ENCODE measurements at regions not wholly inside any gene's neighbourhood (a gene's known extent, or its start where the extent isn't known, plus 50 kb on each side); places are given as distances from the start of the nearest gene placed in this dataset.

DNA sequence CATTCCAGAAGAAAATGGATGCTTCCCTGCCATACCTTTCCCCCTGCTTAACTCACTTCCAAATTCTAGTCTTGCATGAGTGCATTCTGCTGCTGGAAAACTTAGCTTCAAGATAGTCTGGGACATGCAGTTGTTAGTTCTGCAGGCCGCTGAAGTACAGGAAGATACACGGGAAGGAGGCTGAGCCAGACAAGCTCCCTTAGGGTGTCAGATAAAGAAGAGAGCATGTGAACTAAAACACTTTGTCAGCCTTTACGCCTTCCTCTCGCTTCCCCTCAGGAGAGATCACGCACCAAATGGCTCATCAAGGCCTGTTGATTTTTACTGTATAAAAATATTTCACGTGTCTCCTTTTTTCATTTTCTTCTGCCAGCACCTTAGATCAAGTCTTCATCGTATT, 420.7 kb downstream of the INSC start:
- DNase-seq (ENCODE audit: insufficient read length, low spot score) (no peak), FAIRE-seq (no peak)
- TF ChIP-seq POLR2A (IDR thresholded peaks at IDR 0.05; ENCODE audit: low read depth, low read length): no peak
- TF ChIP-seq POLR2AphosphoS5 (IDR thresholded peaks at IDR 0.05; ENCODE audit: low read depth, low read length): no peak
- TF ChIP-seq SPI1 (IDR thresholded peaks at IDR 0.05; ENCODE audit: low read depth, low read length): no peak
- TF ChIP-seq PAX5 (IDR thresholded peaks at IDR 0.05; ENCODE audit: insufficient read depth, low read length, severe bottlenecking): no peak
- no peak for TF ChIP-seq POU2F2 (IDR thresholded peaks at IDR 0.05; ENCODE audit: low read depth, low read length)

DNA sequence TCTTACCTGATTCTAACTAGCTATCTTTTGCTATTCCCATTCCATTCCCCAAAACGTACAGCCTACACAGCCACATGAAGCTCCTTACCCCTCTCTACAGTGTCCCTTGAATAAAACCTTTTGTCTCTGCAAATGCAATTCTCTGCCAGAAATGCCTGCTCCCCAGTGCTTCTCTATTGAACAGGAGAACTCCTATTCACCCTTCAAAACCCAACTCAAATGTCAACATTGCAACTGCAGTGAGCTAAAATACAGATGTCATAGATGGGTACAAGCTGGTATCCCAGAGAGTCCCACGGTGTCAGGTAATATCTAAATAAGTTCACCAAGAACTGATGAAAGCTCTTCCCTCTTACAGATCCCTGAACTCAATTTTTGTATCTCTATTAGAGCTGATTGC, 421.7 kb downstream of the INSC start:
- DNase-seq (ENCODE audit: insufficient read length, low spot score): no peak
- FAIRE-seq: no peak
- TF ChIP-seq POLR2AphosphoS5 (IDR thresholded peaks at IDR 0.05; ENCODE audit: low read depth, low read length) (no peak), PAX5 (IDR thresholded peaks at IDR 0.05; ENCODE audit: insufficient read depth, low read length, severe bottlenecking) (no peak), TAF1 (IDR thresholded peaks at IDR 0.05; ENCODE audit: low read depth, low read length) (no peak), POU2F2 (IDR thresholded peaks at IDR 0.05; ENCODE audit: low read depth, low read length) (no peak), SPI1 (IDR thresholded peaks at IDR 0.05; ENCODE audit: low read depth, low read length) (no peak), POLR2A (IDR thresholded peaks at IDR 0.05; ENCODE audit: low read depth, low read length) (no peak)

- DNase-seq (ENCODE audit: insufficient read length, low spot score) (no peak), FAIRE-seq (no peak)
- TF ChIP-seq TAF1 (IDR thresholded peaks at IDR 0.05; ENCODE audit: low read depth, low read length) (no peak), POLR2AphosphoS5 (IDR thresholded peaks at IDR 0.05; ENCODE audit: low read depth, low read length) (no peak), PAX5 (IDR thresholded peaks at IDR 0.05; ENCODE audit: insufficient read depth, low read length, severe bottlenecking) (no peak), POLR2A (IDR thresholded peaks at IDR 0.05; ENCODE audit: low read depth, low read length) (no peak)
Measured at GRCh38 chr11:15539645-15540044, 424.9 kb downstream of the INSC start.

DNA sequence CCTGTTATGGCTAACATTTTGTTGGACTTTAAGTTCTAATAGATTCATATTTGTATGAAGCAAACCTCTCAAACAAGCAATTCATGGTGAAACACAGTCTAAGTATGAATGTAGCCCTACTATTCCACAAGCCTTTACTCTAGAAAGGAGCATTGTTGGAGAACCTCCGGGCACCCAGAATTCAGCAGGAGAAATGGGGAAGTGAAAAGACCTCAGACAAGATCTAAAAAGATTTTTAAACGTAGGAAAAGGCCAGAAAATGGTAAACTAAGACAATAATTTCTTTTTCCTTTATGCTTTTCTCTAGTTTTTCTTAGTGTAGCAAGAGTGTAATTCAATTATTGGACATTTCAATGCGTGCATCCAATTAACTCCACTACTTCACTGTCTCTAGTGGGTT, 426.4 kb downstream of the INSC start:
- TF ChIP-seq POLR2A (IDR thresholded peaks at IDR 0.05; ENCODE audit: low read depth, low read length) (no peak), SPI1 (IDR thresholded peaks at IDR 0.05; ENCODE audit: low read depth, low read length) (peak; percentile 57; the same call in 1 of the 2 replicates)
- DNase-seq (ENCODE audit: insufficient read length, low spot score) (no peak), FAIRE-seq (no peak)

- TF ChIP-seq POLR2A (IDR thresholded peaks at IDR 0.05; ENCODE audit: low read depth, low read length): no peak
- no peak for TF ChIP-seq POU2F2 (IDR thresholded peaks at IDR 0.05; ENCODE audit: low read depth, low read length)
- no peak for TF ChIP-seq TAF1 (IDR thresholded peaks at IDR 0.05; ENCODE audit: low read depth, low read length)
- TF ChIP-seq POLR2AphosphoS5 (IDR thresholded peaks at IDR 0.05; ENCODE audit: low read depth, low read length): no peak
- DNase-seq (ENCODE audit: insufficient read length, low spot score) (no peak), FAIRE-seq (no peak)
Measured at GRCh38 chr11:15544353-15544752, 429.6 kb downstream of the INSC start.

- TF ChIP-seq POLR2AphosphoS5 (IDR thresholded peaks at IDR 0.05; ENCODE audit: low read depth, low read length): no peak
- no peak for TF ChIP-seq PAX5 (IDR thresholded peaks at IDR 0.05; ENCODE audit: insufficient read depth, low read length, severe bottlenecking)
- TF ChIP-seq TAF1 (IDR thresholded peaks at IDR 0.05; ENCODE audit: low read depth, low read length): no peak
- TF ChIP-seq POU2F2 (IDR thresholded peaks at IDR 0.05; ENCODE audit: low read depth, low read length): no peak
- FAIRE-seq (no peak), DNase-seq (ENCODE audit: insufficient read length, low spot score) (no peak)
Measured at GRCh38 chr11:15547685-15548084, 433.0 kb downstream of the INSC start.

DNA sequence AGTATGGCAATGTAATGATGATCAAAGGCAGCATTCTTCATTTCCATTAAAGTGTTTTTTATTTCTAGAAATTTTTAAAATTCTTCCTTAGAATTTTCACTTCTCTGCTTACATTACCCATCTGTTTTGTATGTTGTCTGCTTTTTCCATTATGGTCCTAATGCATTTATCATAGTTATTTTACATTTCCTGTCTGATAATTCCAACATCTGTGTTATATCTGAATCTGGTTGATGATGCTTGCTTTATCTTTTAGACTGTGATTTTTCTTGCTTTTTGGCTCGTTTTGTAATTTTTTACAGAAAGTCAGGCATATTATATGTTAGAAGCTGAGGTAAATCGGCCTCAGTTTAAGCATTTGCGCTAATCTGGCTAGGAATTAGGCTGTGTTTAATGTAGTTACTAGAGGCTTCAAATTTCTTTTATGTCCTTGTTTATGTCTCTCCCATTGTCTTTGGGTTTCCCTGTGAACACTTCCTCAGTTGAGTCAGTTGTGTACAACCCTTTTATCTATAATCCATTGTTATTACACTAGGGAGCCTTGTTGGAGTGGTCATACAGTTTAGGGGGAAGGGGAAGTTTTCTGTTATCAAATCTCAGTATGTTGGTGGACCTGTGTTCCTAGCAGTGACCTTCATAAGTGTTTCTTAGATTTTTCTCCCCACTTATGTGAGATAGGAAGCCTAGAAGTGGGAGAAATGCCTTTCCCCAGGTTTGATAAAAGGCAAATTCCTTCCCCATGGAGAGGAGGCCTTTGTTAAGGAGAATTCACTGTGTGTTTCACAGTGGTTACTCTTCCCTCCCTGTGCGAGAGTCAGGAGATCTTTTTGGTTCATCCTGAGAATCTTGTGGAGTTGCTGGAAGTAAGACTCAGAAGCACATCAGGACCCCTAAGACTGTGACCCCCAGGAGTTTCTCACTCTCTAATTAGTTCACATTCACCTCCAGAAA, 437.5 kb downstream of the INSC start:
- no peak for FAIRE-seq
- no peak for DNase-seq (ENCODE audit: insufficient read length, low spot score)
- TF ChIP-seq TAF1 (IDR thresholded peaks at IDR 0.05; ENCODE audit: low read depth, low read length) (no peak), POU2F2 (IDR thresholded peaks at IDR 0.05; ENCODE audit: low read depth, low read length) (no peak), POLR2AphosphoS5 (IDR thresholded peaks at IDR 0.05; ENCODE audit: low read depth, low read length) (no peak), SPI1 (IDR thresholded peaks at IDR 0.05; ENCODE audit: low read depth, low read length) (no peak), POLR2A (IDR thresholded peaks at IDR 0.05; ENCODE audit: low read depth, low read length) (no peak), PAX5 (IDR thresholded peaks at IDR 0.05; ENCODE audit: insufficient read depth, low read length, severe bottlenecking) (no peak)

GRCh38 chr11:15555161-15555560, 440.4 kb downstream of the INSC start:
- FAIRE-seq (no peak), DNase-seq (ENCODE audit: insufficient read length, low spot score) (no peak)
- no peak for TF ChIP-seq POLR2AphosphoS5 (IDR thresholded peaks at IDR 0.05; ENCODE audit: low read depth, low read length)
- TF ChIP-seq POU2F2 (IDR thresholded peaks at IDR 0.05; ENCODE audit: low read depth, low read length): no peak
- TF ChIP-seq TAF1 (IDR thresholded peaks at IDR 0.05; ENCODE audit: low read depth, low read length): no peak
- no peak for TF ChIP-seq PAX5 (IDR thresholded peaks at IDR 0.05; ENCODE audit: insufficient read depth, low read length, severe bottlenecking)
- TF ChIP-seq POLR2A (IDR thresholded peaks at IDR 0.05; ENCODE audit: low read depth, low read length): no peak
- TF ChIP-seq SPI1 (IDR thresholded peaks at IDR 0.05; ENCODE audit: low read depth, low read length): no peak

DNA sequence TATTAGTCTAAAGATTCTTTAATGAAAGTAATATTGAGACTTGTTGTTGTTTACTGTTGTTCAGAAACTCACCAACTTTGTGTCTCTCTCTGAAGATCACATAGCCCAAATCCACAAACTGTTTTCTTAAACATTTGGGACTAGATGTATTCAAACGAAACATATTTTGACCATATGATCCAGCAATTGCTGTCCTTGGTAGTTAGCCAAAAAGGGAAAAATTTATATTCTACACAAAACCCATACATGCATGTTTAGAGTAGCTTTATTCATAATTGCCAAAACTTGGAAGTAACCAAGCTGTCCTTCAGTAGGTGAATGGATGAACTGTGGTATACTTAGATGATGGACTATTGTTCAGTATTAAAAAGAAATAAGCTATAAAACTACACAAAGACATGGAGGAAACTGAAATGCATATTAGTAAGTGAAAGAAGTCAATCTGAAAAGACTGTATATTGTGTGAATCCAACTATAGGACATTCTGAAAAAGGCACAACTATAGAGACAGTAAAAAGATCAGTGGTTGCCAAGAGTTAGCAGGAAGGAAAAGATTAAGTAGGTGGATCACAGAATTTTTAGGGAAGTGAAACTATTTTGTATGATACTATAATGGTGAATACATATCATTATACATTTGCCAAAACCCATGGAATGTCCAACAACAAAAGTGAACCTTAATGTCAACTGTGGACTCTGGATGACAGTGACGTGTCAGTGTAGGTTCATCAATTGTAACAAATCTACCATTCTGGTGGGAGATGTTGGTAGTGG, 442.9 kb downstream of the INSC start:
- DNase-seq (ENCODE audit: insufficient read length, low spot score): no peak
- TF ChIP-seq POU2F2 (IDR thresholded peaks at IDR 0.05; ENCODE audit: low read depth, low read length) (no peak), PAX5 (IDR thresholded peaks at IDR 0.05; ENCODE audit: insufficient read depth, low read length, severe bottlenecking) (no peak), SPI1 (IDR thresholded peaks at IDR 0.05; ENCODE audit: low read depth, low read length) (peak; percentile 56; the same call in 1 of the 2 replicates)
- FAIRE-seq: no peak
